GM12878 (cell line): ENCODE measurements at regions not wholly inside any gene's neighbourhood (a gene's known extent, or its start where the extent isn't known, plus 50 kb on each side); places are given as distances from the start of the nearest gene placed in this dataset.

Experiments
- ATAC-seq: fragments of 200-7000 bp; cut with Tn5 transposase; 3 replicates; pipeline ENCODE4 v1.9.1; 2020; ENCODE audit warnings: mild to moderate bottlenecking, moderate library complexity
- BruUV-seq: library from RNA; stranded (reverse); fragments of 400-500 nt; replicated peaks from 2 replicates; lab custom pipeline; 2021; lab: Mats Ljungman, UMichigan
- CTCF ChIA-PET: fragments of 300-600 bp; sonication (Branson Sonifier 250); formaldehyde crosslinking; extraction: SDS; loops from one replicate; lab custom pipeline; 2021; ENCODE audit warnings: inconsistent platforms; lab: Yijun Ruan, JAX
- POLR2A ChIA-PET: fragments of 350-600 bp; formaldehyde crosslinking; extraction: SDS; loops from one replicate; lab custom pipeline; 2021; ENCODE audit warnings: inconsistent platforms; lab: Charles Lee
- RAD21 ChIA-PET: fragments of 300-600 bp; sonication (Branson Sonifier 250); formaldehyde crosslinking; loops from one replicate; lab custom pipeline; 2023; ENCODE audit warnings: antibody characterized with exemption; ENCODE audit not compliant: unreplicated experiment; lab: Charles Lee
- SMC1A ChIA-PET: fragments of 300-600 bp; sonication (Branson Sonifier 250); formaldehyde crosslinking; loops from one replicate; lab custom pipeline; 2023; ENCODE audit not compliant: unreplicated experiment, uncharacterized antibody; lab: Charles Lee
- DNase-seq: peaks from one replicate; pipeline ENCODE4 v3.0.0-alpha.2; 2011; ENCODE audit warnings: low read depth, low spot score
- FAIRE-seq: peaks from 3 replicates; lab custom pipeline; 2011; peaks lifted over from hg19 to GRCh38; lab: Jason Lieb, UNC
- H2AFZ ChIP-seq: 2 replicates; pipeline ENCODE4 v1.6.0; 2011; ENCODE audit warnings: low read depth, low read length, control low read depth; ENCODE audit not compliant: control insufficient read depth
- H3K27ac ChIP-seq: 2 replicates; pipeline ENCODE4 v1.5.1; 2011; ENCODE audit warnings: control low read depth; ENCODE audit not compliant: control insufficient read depth, insufficient read depth
- H3K27me3 ChIP-seq, 2 experiments: replicated peaks in 1 of 2; 2 replicates each; pipeline versions ENCODE4 v1.6.0 to v1.6.1; 2011; ENCODE audit warnings: low read length in 1 of 2; ENCODE audit not compliant: control insufficient read depth in 2 of 2, insufficient read depth in 2 of 2
- H3K36me3 ChIP-seq, 2 experiments: 2 replicates each; pipeline ENCODE4 v1.5.1; 2011; ENCODE audit warnings: low read length in 1 of 2; ENCODE audit not compliant: control insufficient read depth in 2 of 2, insufficient read depth in 2 of 2
- H3K4me1 ChIP-seq: 2 replicates; pipeline ENCODE4 v1.6.1; 2011; ENCODE audit warnings: mild to moderate bottlenecking, low read length, moderate library complexity, mixed read lengths; ENCODE audit not compliant: control insufficient read depth, insufficient read depth
- H3K4me2 ChIP-seq: 2 replicates; pipeline ENCODE4 v1.6.0; 2011; ENCODE audit warnings: control low read depth; ENCODE audit not compliant: control insufficient read depth, insufficient read depth
- H3K4me3 ChIP-seq: fragments of 200-600 bp; sonication (generic); 2 replicates; pipeline ENCODE4 v1.5.1; 2016
- H3K79me2 ChIP-seq: 2 replicates; pipeline ENCODE4 v1.6.0; 2011; ENCODE audit warnings: low read length; ENCODE audit not compliant: control insufficient read depth, insufficient read depth
- H3K9ac ChIP-seq: 2 replicates; pipeline ENCODE4 v1.8.0; 2011; ENCODE audit warnings: low read length, control low read depth, mixed read lengths; ENCODE audit not compliant: control insufficient read depth, insufficient read depth
- H3K9me3 ChIP-seq: replicated peaks from 3 replicates; pipeline ENCODE4 v1.5.1; 2011; ENCODE audit warnings: mild to moderate bottlenecking, low read length; ENCODE audit not compliant: control insufficient read depth, insufficient read depth
- H4K20me1 ChIP-seq: 2 replicates; pipeline ENCODE4 v1.6.0; 2011; ENCODE audit not compliant: control insufficient read depth, insufficient read depth
- ATF7 ChIP-seq: fragments of 450-650 bp; IDR thresholded peaks from 2 replicates; pipeline ENCODE4 v1.6.1; 2016; ENCODE audit warnings: low read depth, mild to moderate bottlenecking
- ETV6 ChIP-seq, 2 experiments: fragments of 450-650 bp in 1 of 2; IDR thresholded peaks in 1 of 2; conservative IDR thresholded peaks in 1 of 2; 2 replicates each; pipeline ENCODE4 v1.6.1; 2014; ENCODE audit warnings: antibody characterized with exemption in 1 of 2, borderline replicate concordance in 1 of 2, low read depth in 1 of 2, mild to moderate bottlenecking in 1 of 2, moderate library complexity in 1 of 2
- IKZF1 ChIP-seq: fragments of 450-650 bp; conservative IDR thresholded peaks from 2 replicates; pipeline ENCODE4 v1.6.1; 2017; ENCODE audit warnings: antibody characterized with exemption, mild to moderate bottlenecking
- IKZF2 ChIP-seq, 2 experiments: fragments of 450-650 bp; IDR thresholded peaks; 2 replicates each; pipeline ENCODE4 v1.6.1; 2017; ENCODE audit warnings: mild to moderate bottlenecking in 2 of 2, moderate library complexity in 2 of 2
- IRF3 ChIP-seq: fragments of 450-650 bp; IDR thresholded peaks from 2 replicates; pipeline ENCODE4 v1.6.1; 2014; ENCODE audit warnings: mild to moderate bottlenecking
- KAT2A ChIP-seq: conservative IDR thresholded peaks from 2 replicates; pipeline ENCODE4 v1.6.1; 2011; ENCODE audit warnings: low read depth, low read length; ENCODE audit not compliant: control insufficient read depth
- MYB ChIP-seq: fragments of 150-350 bp; IDR thresholded peaks from 2 replicates; pipeline ENCODE4 v1.6.1; 2014; ENCODE audit warnings: mild to moderate bottlenecking, low read depth, low read length, borderline replicate concordance
- MYC ChIP-seq: IDR thresholded peaks from 2 replicates; pipeline ENCODE4 v1.6.1; 2011; ENCODE audit warnings: mild to moderate bottlenecking, low read length, moderate library complexity, inconsistent platforms; ENCODE audit not compliant: insufficient read depth, insufficient replicate concordance, insufficient read length, severe bottlenecking
- NR2C2 ChIP-seq: IDR thresholded peaks from 2 replicates; pipeline ENCODE4 v1.6.1; 2011; ENCODE audit warnings: borderline replicate concordance, low read depth; ENCODE audit not compliant: control insufficient read depth, insufficient read length
- NRF1 ChIP-seq: conservative IDR thresholded peaks from 2 replicates; pipeline ENCODE4 v1.6.1; 2011; ENCODE audit warnings: mild to moderate bottlenecking, low read depth, low read length, improper control_type of control experiment
- PAX5 ChIP-seq: IDR thresholded peaks from 2 replicates; pipeline ENCODE4 v1.6.1; 2011; ENCODE audit warnings: low read depth, low read length, borderline replicate concordance
- POLR2AphosphoS5 ChIP-seq: IDR thresholded peaks from 2 replicates; pipeline ENCODE4 v1.6.1; 2011; ENCODE audit warnings: mild to moderate bottlenecking, low read length, inconsistent platforms
- RAD51 ChIP-seq: fragments of 450-650 bp; IDR thresholded peaks from 2 replicates; pipeline ENCODE4 v1.6.1; 2016; ENCODE audit warnings: moderate library complexity, mild to moderate bottlenecking, inconsistent platforms
- RB1 ChIP-seq: fragments of 450-650 bp; formaldehyde crosslinking; IDR thresholded peaks from 2 replicates; pipeline ENCODE4 v1.6.1; 2017; ENCODE audit warnings: mild to moderate bottlenecking, borderline replicate concordance
- SIX5 ChIP-seq: IDR thresholded peaks from 2 replicates; pipeline ENCODE4 v1.6.1; 2011; ENCODE audit warnings: mild to moderate bottlenecking, low read depth, low read length, moderate library complexity; ENCODE audit not compliant: severe bottlenecking
- SMAD1 ChIP-seq: fragments of 450-650 bp; IDR thresholded peaks from 2 replicates; pipeline ENCODE4 v1.6.1; 2018; ENCODE audit warnings: mild to moderate bottlenecking, low read depth; ENCODE audit not compliant: partially characterized antibody
- SMC3 ChIP-seq: IDR thresholded peaks from 2 replicates; pipeline ENCODE4 v1.6.1; 2011; ENCODE audit warnings: low read length, improper control_type of control experiment, borderline replicate concordance
- STAT3 ChIP-seq: IDR thresholded peaks from 2 replicates; pipeline ENCODE4 v1.6.1; 2011; ENCODE audit warnings: low read depth, low read length, improper control_type of control experiment
- ZNF217 ChIP-seq: fragments of 450-650 bp; IDR thresholded peaks from 2 replicates; pipeline ENCODE4 v1.6.1; 2017; ENCODE audit warnings: antibody characterized with exemption, mild to moderate bottlenecking
- WGBS: methylation state at CpG from one replicate; pipeline ENCODE4 v1.1.6; 2016; ENCODE audit warnings: low lambda C conversion rate; ENCODE audit not compliant: insufficient replicate concordance, insufficient coverage; ENCODE audit errors: missing lambda C conversion rate; 5-methylcytosine and 5-hydroxymethylcytosine counted together
- in situ Hi-C: fragments of 300-500 bp; cut with MboI; formaldehyde crosslinking; loops from 9 replicates; pipeline ENCODE4 v1.14.3; 2018; ENCODE audit warnings: mixed read lengths
- intact Hi-C: fragments of 100-400 bp; cut with micrococcal nuclease; formaldehyde crosslinking; loops from one replicate; pipeline ENCODE4 v1.14.2; 2022; ENCODE audit not compliant: unreplicated experiment
- TF ChIP-seq, protein P1 (sequence below): IDR thresholded peaks from 2 replicates; pipeline ENCODE4 v1.6.1; 2012; ENCODE audit warnings: low read depth, low read length, improper control_type of control experiment

DNA sequence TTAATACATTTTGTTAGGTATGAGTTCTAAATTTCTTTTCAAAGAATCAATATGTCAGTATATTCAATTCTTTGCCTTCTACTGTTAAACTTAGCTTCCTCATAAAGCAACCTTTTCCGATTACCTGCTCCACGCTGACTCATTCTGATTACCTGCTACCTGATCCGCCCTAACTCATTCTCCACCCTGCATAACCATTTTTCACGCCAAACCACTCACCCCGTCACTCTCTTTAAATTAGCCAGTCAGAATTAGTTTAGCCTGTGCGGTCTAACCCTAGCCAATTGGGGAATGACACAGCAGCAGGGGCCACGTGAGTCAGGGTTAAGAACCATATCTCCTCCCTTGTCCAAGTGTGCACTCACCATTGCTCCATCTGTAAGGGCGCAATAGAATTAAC lies 72.2 kb upstream of the FICD start (continued):
- no peak for TF ChIP-seq POLR2AphosphoS5
- TF ChIP-seq MYC: no peak
- no peak for TF ChIP-seq MYB
- TF ChIP-seq IKZF2 (IDR thresholded peaks at IDR 0.05): no peak
- no peak for TF ChIP-seq RAD51
- TF ChIP-seq, protein P1, sequence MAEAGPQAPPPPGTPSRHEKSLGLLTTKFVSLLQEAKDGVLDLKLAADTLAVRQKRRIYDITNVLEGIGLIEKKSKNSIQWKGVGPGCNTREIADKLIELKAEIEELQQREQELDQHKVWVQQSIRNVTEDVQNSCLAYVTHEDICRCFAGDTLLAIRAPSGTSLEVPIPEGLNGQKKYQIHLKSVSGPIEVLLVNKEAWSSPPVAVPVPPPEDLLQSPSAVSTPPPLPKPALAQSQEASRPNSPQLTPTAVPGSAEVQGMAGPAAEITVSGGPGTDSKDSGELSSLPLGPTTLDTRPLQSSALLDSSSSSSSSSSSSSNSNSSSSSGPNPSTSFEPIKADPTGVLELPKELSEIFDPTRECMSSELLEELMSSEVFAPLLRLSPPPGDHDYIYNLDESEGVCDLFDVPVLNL: no peak
- TF ChIP-seq SMC3: no peak

DNA sequence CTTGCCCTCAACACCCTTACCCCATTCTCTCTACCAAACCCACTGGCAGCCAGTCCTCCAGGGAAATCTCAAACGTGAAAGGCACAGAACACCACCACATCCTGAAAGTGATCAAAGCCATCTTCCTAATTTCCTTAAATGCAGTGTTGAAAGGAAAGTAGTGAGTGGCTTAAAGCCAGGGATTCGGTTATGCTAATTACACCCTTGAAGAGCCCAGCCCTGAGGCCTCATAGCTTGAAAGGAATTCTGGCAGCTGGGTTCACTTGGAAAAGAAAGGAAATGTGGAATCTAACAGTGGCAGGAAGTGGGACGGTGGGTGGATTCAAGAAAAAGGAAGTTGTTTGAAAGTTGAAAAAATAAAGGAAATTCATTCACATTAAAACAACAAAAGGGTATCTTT lies 73.0 kb upstream of the FICD start:
- H3K79me2 ChIP-seq: no peaks in the 10 kb centered on the region
- ATAC-seq (no peak), FAIRE-seq (no peak)

More for the DNA sequence above, 73.0 kb upstream of the FICD start:
- no peaks in the 10 kb centered on the region; a peak in 1 of 4 replicates for H3K27me3 ChIP-seq
- H3K36me3 ChIP-seq: no peaks in the 10 kb centered on the region
- in situ Hi-C loops: no loop called here
- no peak overlapping the region for H3K4me3 ChIP-seq
- CTCF ChIA-PET: no interaction called here
- no peak overlapping the region for H2AFZ ChIP-seq
- SMC1A ChIA-PET: no interaction called here
- BruUV-seq: no TSS peak
- H4K20me1 ChIP-seq: no peaks in the 10 kb centered on the region
- intact Hi-C loops: no loop called here
- TF ChIP-seq STAT3 (no peak), IRF3 (no peak), NR2C2 (no peak), NRF1 (no peak), ATF7 (no peak), IKZF1 (no peak), MYC (no peak), KAT2A (no peak), SMAD1 (no peak), ETV6 (conservative IDR thresholded peaks at IDR 0.05 in 1 of 2, IDR thresholded peaks at IDR 0.05 in 1 of 2; ENCODE audit: borderline replicate concordance in 1 of 2, low read depth in 1 of 2) (no peak), RB1 (no peak), SIX5 (no peak), ZNF217 (no peak), PAX5 (no peak)
- H3K9ac ChIP-seq: no peak overlapping the region
- H3K27ac ChIP-seq: no peak overlapping the region
- H3K4me2 ChIP-seq: no peak overlapping the region
- no peak for DNase-seq
- WGBS: 0% methylated on average over 3 of the region's 3 CpGs
- POLR2A ChIA-PET: no interaction called here
- no peaks in the 10 kb centered on the region for H3K4me1 ChIP-seq
- no peaks in the 10 kb centered on the region for H3K9me3 ChIP-seq
- RAD21 ChIA-PET: no interaction called here
